GM12892 (cell line): ENCODE measurements at regions not wholly inside any gene's neighbourhood (a gene's known extent, or its start where the extent isn't known, plus 50 kb on each side); places are given as distances from the start of the nearest gene placed in this dataset.

Experiments
- POLR2A ChIP-seq: IDR thresholded peaks from 2 replicates; pipeline ENCODE4 v1.6.1; 2011; ENCODE audit warnings: low read depth, low read length, control low read depth
- POLR2AphosphoS5 ChIP-seq: IDR thresholded peaks from 2 replicates; pipeline ENCODE4 v1.6.1; 2011; ENCODE audit warnings: low read depth, low read length, control low read depth
- TAF1 ChIP-seq: IDR thresholded peaks from 2 replicates; pipeline ENCODE4 v1.6.1; 2011; ENCODE audit warnings: low read depth, mild to moderate bottlenecking, control low read depth, low read length, borderline replicate concordance

DNA sequence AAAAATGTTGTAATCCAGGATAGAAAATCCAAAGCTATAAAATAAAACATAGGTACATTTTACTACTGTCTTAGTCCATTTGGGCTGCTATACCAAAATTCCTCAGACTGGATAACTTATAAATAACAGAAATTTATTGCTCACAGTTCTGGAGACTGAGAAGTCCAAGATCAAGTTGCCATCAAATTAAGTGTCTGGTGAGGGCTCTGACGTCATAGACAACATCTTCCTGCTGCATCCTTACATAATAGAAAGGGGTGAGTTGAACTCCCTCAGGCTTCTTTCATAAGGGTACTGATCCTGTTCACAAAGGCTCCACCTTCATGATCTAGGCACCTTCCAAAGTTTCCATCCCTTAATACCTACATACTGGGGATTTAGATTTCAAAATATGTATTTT is 826.8 kb downstream of the NTRK3 start:
- TF ChIP-seq POLR2AphosphoS5: no peak
- no peak for TF ChIP-seq POLR2A
- TF ChIP-seq TAF1: no peak
